ENCODE measurements at regions not wholly inside any gene's neighbourhood (a gene's known extent, or its start where the extent isn't known, plus 50 kb on each side); places are given as distances from the start of the nearest gene placed in this dataset.
A peak's percentile ranks its signal among the peaks of the same experiment; 100 is the strongest.

DNA sequence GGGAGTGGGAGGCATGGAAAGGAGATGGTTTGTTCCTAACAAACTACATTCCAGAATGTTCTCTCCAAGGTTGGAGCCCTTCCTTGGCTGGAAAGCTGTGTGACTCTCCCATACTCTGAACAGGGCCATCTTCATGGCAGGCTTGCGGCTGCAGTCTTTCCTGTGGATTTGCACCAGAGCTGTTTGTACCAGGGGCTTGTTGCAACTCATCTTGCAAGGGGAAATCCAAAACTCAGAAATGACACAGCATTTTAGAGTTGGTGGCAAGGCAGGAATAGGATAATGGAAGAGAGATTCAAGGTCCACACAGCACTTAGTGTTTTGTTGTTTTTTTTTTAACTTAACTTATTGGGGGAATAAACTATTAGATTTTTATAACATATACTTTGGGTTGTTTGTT lies 73.7 kb upstream of the ZNF516 start:
- no peak overlapping the region for H3K27ac ChIP-seq (ENCODE audit: low read depth, low read length)
- 53 to 90% (median 61%) methylated on average over 1 of the region's 1 CpG for WGBS, 3 donors

DNA sequence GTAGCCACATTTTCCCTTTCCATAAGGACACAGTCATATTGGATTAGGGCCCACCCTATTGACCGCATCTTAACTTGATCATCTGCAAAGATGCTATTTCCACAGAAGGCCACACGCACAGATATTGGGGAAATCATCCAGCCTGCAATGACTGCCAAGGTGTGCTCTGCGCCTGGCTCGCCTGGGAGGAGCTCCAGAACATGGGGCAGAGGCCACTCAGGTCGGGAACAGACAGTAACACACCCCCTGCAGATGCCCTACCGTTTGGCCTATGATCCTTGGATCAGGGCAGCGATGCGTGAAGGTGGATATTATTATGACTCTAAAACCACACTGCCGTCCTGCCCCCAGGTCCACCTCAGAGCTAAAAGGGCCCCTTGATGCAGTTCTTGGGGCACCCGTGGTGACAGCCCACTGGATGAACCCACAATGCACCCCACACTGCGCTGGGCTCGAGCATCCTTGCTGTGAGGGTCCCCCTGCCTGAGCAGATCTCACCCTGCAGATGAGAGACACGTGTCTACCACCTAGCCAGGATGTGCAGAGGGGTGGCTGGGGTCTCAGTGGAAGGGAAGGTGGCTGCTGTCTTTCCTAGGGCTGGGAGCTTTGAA lies 72.9 kb upstream of the ZNF516 start:
- 81 to 89% (median 89%) methylated on average over 13 of the region's 13 CpGs for WGBS, 3 donors
- no peak overlapping the region for H3K27ac ChIP-seq (ENCODE audit: low read depth, low read length)

DNA sequence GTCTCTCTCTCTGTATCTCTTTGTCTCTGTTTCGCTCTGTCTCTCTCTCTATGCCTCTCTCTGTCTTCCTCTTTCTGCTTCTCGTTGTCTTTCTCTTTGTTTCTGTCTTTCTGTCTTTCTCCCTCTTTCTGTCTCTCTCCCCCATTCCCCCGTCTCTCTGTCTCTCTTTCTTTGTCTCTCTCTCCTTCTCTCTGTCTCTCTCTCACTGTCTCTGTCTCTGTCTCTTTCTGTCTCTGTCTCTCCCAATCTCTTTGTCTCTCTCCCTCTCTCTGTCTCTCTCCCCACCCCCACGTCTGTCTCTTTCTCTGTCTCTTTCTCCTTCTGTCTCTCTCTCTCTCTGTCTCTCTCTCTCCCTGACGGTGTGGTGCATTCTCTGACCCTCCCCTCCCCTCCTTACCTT lies 71.9 kb upstream of the ZNF516 start:
- 70 to 83% (median 74%) methylated on average over 5 of the region's 5 CpGs for WGBS, 3 donors
- H3K27ac ChIP-seq (ENCODE audit: low read depth, low read length): no peak overlapping the region

DNA sequence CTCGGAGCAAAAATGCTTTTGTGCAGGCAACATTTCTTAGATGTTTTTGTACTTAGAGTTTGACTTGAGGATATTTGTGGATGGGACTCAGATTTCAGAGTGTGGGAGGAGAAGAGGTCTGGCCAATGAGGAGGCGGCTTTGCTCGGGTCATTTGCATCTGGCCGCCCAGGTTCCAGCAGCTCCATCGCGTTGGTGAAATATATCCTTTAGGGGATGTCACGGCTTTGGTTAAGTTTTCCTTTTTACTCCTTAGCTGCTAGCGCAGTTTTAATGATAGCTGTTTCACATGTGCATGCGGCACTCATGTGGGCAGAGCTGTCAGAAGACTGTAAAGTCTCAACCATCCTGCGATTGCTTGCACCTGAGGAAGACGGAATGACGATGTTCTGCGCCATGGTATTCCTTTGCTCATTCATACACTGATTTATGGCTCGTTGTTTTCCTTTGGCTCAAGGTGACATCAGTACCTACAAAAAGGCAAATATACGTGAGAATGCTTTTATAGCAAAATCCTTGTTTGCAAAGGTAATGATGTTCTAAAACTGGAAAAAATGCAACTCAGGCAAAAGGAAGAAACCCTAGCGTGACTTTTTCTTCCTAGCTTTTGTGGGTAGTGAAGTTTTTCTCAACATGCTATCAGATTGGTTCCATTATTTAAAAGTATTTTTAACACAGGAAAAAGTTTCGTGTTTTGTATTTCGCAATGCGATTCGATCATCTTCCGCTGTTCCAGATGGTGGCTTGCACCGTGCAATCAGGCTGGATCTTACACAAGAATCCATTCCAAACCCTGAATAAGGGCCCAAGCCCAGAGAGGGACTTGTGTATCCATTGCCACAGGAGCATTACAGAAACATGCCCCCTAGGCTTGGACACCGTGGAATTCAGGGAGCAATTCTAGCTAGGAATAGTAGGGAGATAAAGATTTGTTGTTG lies 70.5 kb upstream of the ZNF516 start:
- no peak overlapping the region for H3K27ac ChIP-seq (ENCODE audit: low read depth, low read length)
- 14 to 19% (median 15%) methylated on average over 23 of the region's 23 CpGs for WGBS, 3 donors

DNA sequence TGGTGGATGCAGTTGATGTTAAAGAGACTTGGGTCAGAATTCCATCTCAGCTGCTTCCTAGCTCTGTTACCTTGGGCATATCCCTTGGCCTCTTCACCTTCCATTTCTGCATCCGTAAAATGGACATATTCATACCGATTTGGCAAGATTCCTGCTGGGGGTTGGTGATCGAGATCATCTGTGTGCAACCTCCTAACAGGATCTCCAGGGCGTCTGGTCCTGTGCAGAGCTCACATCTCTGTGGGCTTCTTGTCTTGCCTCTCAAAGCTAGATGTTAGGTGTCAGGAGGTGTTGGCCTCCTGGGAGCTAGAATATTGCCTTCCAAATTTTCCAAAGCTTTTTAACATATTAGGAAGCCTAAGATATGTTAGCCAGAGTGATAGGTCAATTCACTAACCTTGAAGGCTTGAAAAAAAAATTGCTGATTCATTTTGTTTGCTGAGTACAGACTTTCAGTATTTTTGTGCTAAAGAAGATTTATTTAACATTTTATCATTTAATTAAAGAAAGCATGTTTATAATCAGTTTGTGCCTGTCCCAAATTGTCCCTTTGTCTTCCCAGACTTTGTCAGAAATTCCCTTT lies 69.7 kb upstream of the ZNF516 start:
- 29 to 50% (median 34%) methylated on average over 4 of the region's 4 CpGs for WGBS, 3 donors
- peak overlapping the region; percentile 51 for H3K27ac ChIP-seq (ENCODE audit: low read depth, low read length)

DNA sequence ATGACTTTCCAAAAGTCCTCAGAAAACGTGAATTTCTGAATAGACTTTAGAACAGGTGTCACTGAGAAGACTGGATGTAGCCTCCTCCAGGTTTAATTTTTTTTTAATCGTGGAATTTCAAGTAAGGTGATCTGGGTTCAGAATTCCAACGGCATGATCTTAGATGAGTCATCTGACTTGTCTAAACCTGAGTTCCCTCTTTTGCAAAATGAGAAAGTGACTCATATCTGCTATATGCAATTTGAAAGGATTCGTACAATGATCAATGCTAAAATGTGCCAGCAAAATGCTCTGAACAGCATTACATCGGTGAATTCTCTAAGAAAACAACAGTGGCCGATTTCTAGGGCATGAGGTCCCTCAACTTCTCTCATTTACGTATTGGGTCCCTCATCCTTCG lies 69.1 kb upstream of the ZNF516 start:
- no peak overlapping the region for H3K27ac ChIP-seq (ENCODE audit: low read depth, low read length)
- WGBS, 3 donors: 78 to 91% (median 80%) methylated on average over 8 of the region's 8 CpGs

DNA sequence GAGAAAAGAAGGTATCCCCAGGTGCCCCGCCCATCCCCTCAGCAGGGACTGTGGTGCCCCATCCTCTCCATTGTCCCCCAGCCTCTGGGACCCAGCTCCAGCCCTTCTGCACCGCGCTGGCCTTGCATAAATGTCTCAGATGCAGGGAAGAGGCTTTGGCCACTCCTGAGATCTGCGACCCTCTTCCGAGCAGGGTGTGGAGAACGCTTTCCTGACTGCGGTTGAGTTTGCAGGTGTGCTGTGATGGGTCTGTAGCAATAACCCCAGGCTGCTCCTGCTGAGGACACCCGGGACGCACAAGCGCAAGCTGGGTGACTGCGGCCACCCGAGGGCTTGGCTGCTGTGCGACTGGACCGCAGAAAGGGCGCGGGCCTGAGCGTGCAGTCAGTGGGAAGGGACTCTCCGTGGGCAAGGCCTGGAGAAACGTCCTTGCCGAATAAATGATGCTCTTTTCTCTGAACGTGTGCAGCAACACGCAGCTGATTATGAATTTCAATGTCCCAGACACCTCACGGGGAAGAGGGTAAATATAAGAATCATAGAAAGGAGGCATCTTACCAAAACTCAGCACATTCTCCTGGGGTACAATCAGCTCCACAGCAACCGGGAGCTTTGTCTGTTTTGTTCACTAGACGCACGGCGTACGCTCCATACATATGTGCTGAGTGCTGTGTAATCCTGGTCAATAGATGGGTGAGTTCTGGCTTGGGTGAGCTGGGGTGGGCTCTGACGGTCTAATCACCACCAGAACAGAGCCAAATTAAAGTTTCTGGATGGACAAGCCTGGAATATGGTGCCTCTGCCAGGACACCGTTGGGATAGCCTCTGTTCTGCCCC lies 67.5 kb upstream of the ZNF516 start:
- no peak overlapping the region for H3K27ac ChIP-seq (ENCODE audit: low read depth, low read length)
- 93 to 96% (median 96%) methylated on average over 30 of the region's 30 CpGs for WGBS, 3 donors

DNA sequence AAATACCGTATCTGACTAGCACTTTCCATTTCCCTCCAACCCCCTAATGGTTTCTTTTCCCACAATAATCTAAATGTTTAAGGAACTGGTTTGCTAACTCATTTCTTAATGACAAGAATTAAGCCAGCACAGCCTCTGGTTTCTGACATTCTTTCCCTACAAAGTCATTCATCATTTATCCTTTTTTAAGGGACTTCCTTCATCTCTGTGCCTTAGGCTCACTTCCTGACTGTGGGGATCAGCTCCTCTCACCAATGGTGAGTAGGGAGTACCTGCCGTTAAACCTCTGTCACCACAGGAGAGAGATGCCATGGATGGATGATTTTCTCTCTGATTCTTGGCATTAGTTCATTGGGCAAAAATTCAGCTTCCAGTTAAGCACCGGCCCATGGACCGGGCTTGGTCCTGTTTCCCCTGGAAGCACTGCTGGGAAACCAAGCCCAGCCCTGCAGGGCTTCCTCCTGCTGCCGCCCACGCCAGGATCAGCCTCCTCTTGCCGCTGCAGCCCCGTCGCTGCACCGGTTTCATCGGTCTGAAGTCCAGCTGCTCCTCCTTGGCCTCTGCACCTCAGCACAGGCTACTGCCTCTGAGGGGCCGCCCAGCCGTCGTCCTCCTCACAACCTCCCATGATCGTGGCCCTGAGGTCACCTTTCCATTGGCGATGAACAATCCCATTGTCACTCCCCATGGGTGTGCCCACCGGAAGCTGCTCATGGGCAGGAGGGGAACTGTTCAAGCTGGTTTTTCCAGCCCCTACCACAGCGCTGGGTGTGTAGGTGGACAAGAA lies 64.0 kb upstream of the ZNF516 start:
- H3K27ac ChIP-seq (ENCODE audit: low read depth, low read length): no peak overlapping the region
- 59 to 75% (median 72%) methylated on average over 18 of the region's 18 CpGs for WGBS, 3 donors

DNA sequence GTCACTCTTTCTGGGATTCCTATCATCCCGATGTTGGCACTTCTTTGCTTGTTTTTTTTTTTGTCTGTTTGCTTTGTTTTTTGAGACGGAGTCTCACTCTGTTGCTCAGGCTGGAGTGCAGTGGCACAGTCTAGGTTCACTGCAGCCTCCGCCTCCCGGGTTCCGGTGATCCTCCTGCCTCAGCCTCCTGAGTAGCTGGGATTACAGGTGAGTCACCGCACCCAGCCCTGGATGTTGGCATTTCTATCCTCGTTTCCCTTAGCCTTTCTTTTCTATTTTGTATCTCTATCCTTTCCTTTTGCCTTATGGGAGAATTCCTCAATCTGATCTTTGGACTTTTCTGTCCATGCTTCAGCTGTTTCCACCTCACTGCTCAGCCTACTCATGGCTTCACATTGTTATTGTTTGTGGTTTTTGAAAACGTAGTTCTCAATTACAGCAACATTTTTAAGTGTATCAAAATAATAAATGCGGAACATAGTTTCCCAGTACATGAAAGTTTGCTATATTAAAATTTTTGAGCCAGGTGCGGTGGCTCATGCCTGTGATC lies 62.1 kb upstream of the ZNF516 start:
- H3K27ac ChIP-seq (ENCODE audit: low read depth, low read length): no peak overlapping the region
- WGBS, 3 donors: 70 to 84% (median 83%) methylated on average over 10 of the region's 10 CpGs

DNA sequence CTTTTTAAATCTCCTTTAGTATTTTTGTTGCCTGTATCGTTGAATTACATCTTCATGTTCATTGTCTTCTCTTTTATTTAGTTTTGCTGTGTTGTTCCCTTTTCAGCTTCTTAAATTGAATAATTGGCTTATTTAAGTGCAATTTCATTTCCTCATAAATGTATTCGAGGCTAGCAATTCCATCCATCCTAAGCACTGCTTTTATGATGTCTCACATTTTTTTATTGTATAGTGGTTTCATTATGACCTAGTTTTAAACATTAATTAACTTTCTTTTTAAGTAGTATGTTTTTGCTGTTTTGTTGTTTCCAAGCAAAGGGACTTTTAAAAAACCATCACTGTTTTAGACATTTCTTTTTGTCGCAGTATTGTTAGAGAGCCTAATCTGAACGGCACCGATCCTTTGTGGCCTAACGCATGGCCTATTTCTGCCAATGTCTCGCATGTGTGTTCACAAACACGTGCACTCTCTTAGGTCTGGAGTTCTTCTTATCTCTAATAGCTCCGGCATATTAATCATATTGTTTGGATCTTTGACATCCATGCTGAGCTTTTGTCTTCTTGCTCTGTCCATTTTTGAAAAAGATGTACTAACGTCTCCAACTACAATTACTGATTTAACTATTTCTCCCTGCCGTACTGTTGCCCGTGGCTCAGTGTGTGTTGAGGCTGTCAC lies 59.6 kb upstream of the ZNF516 start:
- WGBS, 3 donors: 72 to 75% (median 74%) methylated on average over 12 of the region's 12 CpGs
- no peak overlapping the region for H3K27ac ChIP-seq (ENCODE audit: low read depth, low read length)

DNA sequence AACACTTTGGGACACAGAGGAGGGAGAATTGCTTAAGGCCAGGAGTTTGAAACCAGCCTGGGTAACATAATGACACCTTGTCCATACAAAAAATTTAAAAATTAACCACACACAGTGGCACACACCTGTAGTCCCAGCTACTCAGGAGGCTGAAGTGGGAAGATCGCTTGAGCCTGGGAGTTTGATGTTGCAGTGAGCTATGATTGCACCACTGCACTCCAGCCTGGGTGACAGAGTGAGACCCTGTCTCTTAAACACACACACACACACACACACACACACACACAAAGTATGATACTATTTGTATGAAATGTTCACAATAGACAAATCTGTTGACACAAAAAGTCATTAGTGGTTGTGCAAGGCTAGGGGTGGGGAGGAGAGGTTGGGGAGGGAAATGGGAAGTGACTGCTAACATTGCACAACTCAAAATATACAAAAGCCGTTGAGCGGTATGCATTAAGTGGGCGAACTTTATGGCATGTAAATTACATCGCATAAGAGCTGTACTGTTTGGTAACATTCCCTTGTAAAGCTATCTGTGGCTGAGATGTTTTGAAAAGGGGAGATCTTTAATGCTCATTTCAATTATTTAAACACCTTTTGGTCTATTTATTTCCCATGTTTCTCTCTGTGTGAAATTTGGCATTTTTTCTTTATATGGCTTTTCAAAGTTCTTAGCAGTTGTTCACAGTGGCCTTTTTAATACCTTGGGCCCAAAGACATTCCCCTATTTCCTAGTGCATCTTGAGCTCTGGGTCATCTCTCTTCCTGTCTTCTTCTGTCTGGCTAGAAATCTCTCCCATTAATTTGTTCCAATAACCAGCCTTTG lies 58.9 kb upstream of the ZNF516 start:
- H3K27ac ChIP-seq (ENCODE audit: low read depth, low read length): no peak overlapping the region
- 42 to 50% (median 48%) methylated on average over 5 of the region's 5 CpGs for WGBS, 3 donors

DNA sequence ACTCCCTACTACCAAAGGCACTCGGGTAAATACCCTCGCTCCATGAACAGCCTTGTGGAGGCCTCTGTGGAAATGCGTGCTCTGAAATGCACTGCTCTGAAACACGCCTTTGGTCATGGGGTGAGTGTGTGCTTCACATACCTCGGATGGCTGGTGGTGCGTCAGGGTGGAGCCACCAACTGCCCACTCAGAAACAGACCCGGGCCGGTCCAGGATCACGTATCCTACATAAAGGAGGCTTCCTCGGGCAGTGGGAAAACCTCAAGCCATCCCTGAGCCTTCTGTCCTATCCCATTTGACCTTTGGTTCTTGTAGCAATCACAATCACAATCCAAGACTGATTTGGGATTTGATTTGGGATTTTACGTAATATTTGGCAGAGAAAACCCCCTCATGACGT lies 53.5 kb upstream of the ZNF516 start:
- WGBS, 3 donors: 90 to 91% (median 91%) methylated on average over 12 of the region's 12 CpGs
- no peak overlapping the region for H3K27ac ChIP-seq (ENCODE audit: low read depth, low read length)

DNA sequence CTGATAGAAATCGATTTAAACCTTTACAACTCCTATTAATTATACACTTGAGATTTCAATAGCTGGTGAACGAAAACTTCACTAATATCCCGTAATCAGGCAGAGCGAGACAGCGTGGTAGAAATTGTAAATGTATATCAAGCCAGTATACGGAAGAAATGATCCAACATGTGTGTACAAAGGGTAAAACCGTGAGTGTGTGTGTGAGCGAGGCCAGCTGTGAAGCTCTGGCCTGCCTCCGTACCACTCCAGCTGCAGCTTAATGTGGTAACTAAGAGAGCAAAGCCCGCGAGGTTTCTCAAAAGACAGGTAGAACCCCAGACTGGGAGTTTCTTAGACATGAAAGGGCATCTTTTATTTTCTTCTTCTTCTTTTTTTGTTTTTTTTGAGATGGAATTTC lies 52.3 kb upstream of the ZNF516 start:
- H3K27ac ChIP-seq (ENCODE audit: low read depth, low read length): no peak overlapping the region
- WGBS, 3 donors: 87 to 97% (median 94%) methylated on average over 11 of the region's 11 CpGs

DNA sequence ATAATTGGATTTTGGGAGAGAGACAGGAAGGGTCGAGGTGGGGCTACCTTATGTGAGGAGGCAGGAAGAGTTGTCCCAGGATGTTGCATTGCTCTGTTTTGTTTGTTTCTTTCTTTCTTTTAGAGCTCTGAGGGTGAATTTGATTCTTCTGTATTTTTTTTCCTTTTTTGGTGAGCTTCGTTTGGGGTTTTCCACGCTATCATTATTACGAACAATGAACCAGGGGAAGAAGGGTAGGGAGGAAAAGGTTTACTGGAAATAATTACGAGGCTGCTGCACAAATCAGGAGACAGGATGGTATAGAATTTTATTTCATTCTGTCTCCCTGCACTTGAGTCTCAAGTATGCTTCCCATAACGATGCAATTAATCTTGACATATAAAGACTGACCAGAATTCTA lies 51.4 kb upstream of the ZNF516 start:
- WGBS, 3 donors: 42 to 62% (median 46%) methylated on average over 6 of the region's 6 CpGs
- no peak overlapping the region for H3K27ac ChIP-seq (ENCODE audit: low read depth, low read length)

DNA sequence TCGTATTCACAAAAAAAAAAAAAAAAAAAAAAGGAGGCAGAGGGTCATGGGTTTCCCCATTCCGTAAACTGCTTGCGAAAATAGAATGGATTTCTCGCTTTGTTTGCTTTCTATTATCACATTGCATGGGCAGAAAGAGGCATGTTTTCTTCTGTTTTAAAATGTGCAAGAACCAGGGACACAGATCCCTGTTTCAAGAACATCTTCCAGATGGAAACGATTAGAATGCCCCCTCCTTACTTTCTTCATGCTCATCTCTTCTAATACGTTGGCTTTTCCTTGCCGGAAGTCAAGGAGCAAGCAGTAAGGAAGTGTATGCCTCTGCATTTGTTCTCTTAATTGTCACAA lies 51.0 kb upstream of the ZNF516 start:
- WGBS, 3 donors: 21 to 43% (median 28%) methylated on average over 7 of the region's 7 CpGs
- no peak overlapping the region for H3K27ac ChIP-seq (ENCODE audit: low read depth, low read length)

DNA sequence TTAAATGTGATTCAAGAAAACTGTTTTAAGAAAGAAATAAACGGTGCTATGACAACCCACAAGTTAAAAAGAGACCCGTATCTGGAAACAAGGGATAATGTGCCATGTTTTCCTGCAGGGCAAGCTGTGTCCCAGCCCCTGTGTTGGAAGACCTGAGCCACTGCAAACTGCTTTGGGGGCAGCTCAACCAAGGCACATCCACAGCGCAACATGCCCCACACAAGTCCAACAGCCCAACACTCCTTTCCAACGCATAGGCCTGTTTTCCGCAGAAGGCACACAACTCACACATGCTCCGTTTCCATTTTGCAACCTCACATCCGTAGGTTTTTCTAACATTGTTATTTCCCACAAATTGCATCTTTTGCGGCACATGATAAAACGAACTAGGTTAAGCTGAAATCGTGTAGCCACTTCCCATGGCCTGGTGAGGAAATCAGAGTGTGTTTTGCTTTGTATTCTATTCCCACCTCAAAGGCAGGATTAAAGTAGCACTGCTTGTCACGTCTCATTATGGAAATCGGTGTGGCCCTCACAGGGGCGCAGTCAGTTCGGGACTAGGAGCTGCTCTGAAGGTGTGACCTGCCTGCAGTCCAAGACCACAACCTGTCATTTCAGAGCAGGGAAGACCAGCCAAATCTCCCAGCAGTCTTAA lies 50.5 kb upstream of the ZNF516 start:
- WGBS, 3 donors: 54 to 79% (median 62%) methylated on average over 14 of the region's 14 CpGs
- H3K27ac ChIP-seq (ENCODE audit: low read depth, low read length): no peak overlapping the region
